OCI-LY7 (cell line): ENCODE measurements at regions not wholly inside any gene's neighbourhood (a gene's known extent, or its start where the extent isn't known, plus 50 kb on each side); places are given as distances from the start of the nearest gene placed in this dataset.

Source experiments
- BruUV-seq: library from RNA; stranded (reverse); fragments of 400-500 nt; replicated peaks from 2 replicates; lab custom pipeline; 2021; lab: Mats Ljungman, UMichigan
- CTCF ChIA-PET: fragments of 300-600 bp; sonication (Branson Sonifier 250); formaldehyde crosslinking; loops from one replicate; lab custom pipeline; 2022; ENCODE audit warnings: antibody characterized with exemption; ENCODE audit not compliant: unreplicated experiment; lab: Charles Lee
- POLR2A ChIA-PET: fragments of 300-600 bp; sonication (Branson Sonifier 250); formaldehyde crosslinking; loops from one replicate; lab custom pipeline; 2022; ENCODE audit warnings: antibody characterized with exemption; lab: Charles Lee
- DNase-seq: peaks from one replicate; pipeline ENCODE4 v3.0.0-alpha.2; 2015; ENCODE audit warnings: low spot score
- H2AFZ ChIP-seq: fragments of 200-600 bp; sonication (generic), shearing (Covaris generic); 2 replicates; pipeline ENCODE4 v1.6.1; 2014; ENCODE audit warnings: mild to moderate bottlenecking, antibody characterized with exemption, low read length, moderate library complexity
- H3K27ac ChIP-seq: fragments of 200-600 bp; sonication (generic); 2 replicates; pipeline ENCODE4 v1.5.1; 2014; ENCODE audit warnings: mixed run types, low read depth, mild to moderate bottlenecking, moderate library complexity, low read length, inconsistent platforms; ENCODE audit not compliant: poor library complexity, severe bottlenecking
- H3K36me3 ChIP-seq: fragments of 200-600 bp; sonication (generic); 2 replicates; pipeline ENCODE4 v1.6.1; 2014; ENCODE audit warnings: mild to moderate bottlenecking, antibody characterized with exemption, low read length, moderate library complexity, mixed read lengths; ENCODE audit not compliant: insufficient read depth
- H3K4me1 ChIP-seq: fragments of 200-600 bp; sonication (generic); 2 replicates; pipeline ENCODE4 v1.5.1; 2014; ENCODE audit warnings: mild to moderate bottlenecking, low read length; ENCODE audit not compliant: insufficient read depth, poor library complexity, severe bottlenecking
- H3K4me2 ChIP-seq: fragments of 200-600 bp; sonication (generic); 2 replicates; pipeline ENCODE4 v1.6.1; 2014; ENCODE audit warnings: mild to moderate bottlenecking, low read length
- H3K4me3 ChIP-seq: fragments of 200-600 bp; sonication (generic); 2 replicates; pipeline ENCODE4 v1.5.1; 2014; ENCODE audit warnings: mild to moderate bottlenecking, low read depth, low read length; ENCODE audit not compliant: poor library complexity, severe bottlenecking
- H3K79me2 ChIP-seq: fragments of 200-600 bp; sonication (generic); 2 replicates; pipeline ENCODE4 v1.6.1; 2016; ENCODE audit warnings: low read depth, mild to moderate bottlenecking, low read length, moderate library complexity, mixed read lengths; ENCODE audit not compliant: insufficient read depth
- H3K9me2 ChIP-seq: fragments of 200-600 bp; sonication (generic); 2 replicates; pipeline ENCODE4 v1.6.1; 2016; ENCODE audit warnings: mild to moderate bottlenecking, low read length, mixed read lengths; ENCODE audit not compliant: insufficient read depth
- H3K9me3 ChIP-seq: fragments of 200-600 bp; sonication (generic); 2 replicates; pipeline ENCODE4 v1.6.1; 2014; ENCODE audit warnings: mild to moderate bottlenecking, mixed run types, low read length, mixed read lengths
- H4K20me1 ChIP-seq: fragments of 200-600 bp; sonication (generic); 2 replicates; pipeline ENCODE4 v1.6.1; 2014; ENCODE audit warnings: mild to moderate bottlenecking, antibody characterized with exemption, low read length, moderate library complexity, mixed read lengths; ENCODE audit not compliant: insufficient read depth
- EZH2phosphoT487 ChIP-seq: fragments of 200-600 bp; sonication (generic); IDR thresholded peaks from 2 replicates; pipeline ENCODE4 v1.6.1; 2018; ENCODE audit warnings: low read depth, borderline replicate concordance, mild to moderate bottlenecking, mixed run types, antibody characterized with exemption, low read length, moderate library complexity, mixed read lengths
- intact Hi-C: fragments of 100-400 bp; cut with micrococcal nuclease; formaldehyde crosslinking; loops from one replicate; pipeline ENCODE4 v1.10.0; 2022; ENCODE audit not compliant: unreplicated experiment
- TF ChIP-seq, protein P1 (sequence below): fragments of 200-600 bp; sonication (generic); conservative IDR thresholded peaks from 2 replicates; pipeline ENCODE4 v1.5.1; 2014; ENCODE audit warnings: mild to moderate bottlenecking, antibody characterized with exemption, low read length, moderate library complexity, mixed read lengths

DNA sequence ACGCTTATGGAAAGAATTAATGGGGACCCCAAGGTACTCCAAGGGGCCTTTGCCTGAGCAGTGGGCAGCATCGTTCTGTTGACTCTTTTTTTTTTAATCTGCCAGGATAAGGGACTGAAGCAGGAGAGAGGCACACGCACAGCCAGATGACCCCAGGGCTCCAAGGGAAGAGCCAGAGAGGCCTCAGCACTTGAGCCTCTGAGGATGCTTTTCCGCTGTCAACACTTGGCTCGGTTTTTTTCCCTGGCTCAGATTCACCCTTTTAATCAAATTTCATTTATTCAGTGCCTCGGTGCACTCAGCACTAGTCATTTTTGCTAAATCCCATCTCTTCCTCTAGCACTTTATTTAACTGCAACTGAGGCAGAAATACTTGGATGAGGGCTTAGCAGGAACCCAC lies 226.3 kb downstream of the FGF9 start:
- Histone ChIP-seq H3K79me2 (no peaks in the 10 kb centered on the region), H3K27ac (no peak overlapping the region), H3K36me3 (no peaks in the 10 kb centered on the region), H2AFZ (no peak overlapping the region), H3K4me1 (no peaks in the 10 kb centered on the region), H4K20me1 (no peaks in the 10 kb centered on the region), H3K4me3 (no peak overlapping the region), H3K9me3 (no peaks in the 10 kb centered on the region), H3K9me2 (no peaks in the 10 kb centered on the region), H3K4me2 (no peak overlapping the region)
- TF ChIP-seq, protein P1, sequence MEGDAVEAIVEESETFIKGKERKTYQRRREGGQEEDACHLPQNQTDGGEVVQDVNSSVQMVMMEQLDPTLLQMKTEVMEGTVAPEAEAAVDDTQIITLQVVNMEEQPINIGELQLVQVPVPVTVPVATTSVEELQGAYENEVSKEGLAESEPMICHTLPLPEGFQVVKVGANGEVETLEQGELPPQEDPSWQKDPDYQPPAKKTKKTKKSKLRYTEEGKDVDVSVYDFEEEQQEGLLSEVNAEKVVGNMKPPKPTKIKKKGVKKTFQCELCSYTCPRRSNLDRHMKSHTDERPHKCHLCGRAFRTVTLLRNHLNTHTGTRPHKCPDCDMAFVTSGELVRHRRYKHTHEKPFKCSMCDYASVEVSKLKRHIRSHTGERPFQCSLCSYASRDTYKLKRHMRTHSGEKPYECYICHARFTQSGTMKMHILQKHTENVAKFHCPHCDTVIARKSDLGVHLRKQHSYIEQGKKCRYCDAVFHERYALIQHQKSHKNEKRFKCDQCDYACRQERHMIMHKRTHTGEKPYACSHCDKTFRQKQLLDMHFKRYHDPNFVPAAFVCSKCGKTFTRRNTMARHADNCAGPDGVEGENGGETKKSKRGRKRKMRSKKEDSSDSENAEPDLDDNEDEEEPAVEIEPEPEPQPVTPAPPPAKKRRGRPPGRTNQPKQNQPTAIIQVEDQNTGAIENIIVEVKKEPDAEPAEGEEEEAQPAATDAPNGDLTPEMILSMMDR, result no peak
- no peak for TF ChIP-seq EZH2phosphoT487
- BruUV-seq, result no TSS peak
- POLR2A ChIA-PET, result no interaction called here
- CTCF ChIA-PET, result no interaction called here
- intact Hi-C loops, result no loop called here
- DNase-seq, result no peak

DNA sequence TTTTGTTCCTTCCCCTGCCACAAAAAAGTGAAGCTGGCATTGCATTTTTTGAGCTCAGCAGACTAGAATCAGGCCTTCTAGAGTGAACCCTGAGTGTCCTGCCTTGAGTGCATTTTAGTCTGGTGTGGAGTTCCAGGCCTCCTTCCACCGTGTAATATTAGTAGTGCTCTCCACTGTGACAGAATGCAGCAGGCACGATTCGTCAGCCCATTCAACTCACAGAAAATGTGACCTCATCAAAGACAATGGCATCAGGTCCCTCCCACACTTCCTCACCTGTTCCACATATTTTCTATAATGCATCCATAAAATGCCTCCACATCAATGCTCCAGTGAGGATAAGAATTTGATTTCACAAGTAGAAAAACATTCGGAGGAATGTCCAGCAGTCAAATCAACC lies 227.6 kb downstream of the FGF9 start:
- Histone ChIP-seq H3K4me2 (no peak overlapping the region), H3K9me2 (no peaks in the 10 kb centered on the region), H3K9me3 (no peaks in the 10 kb centered on the region), H4K20me1 (no peaks in the 10 kb centered on the region), H3K79me2 (no peaks in the 10 kb centered on the region), H3K27ac (no peak overlapping the region), H3K4me3 (no peak overlapping the region), H2AFZ (no peak overlapping the region), H3K4me1 (no peaks in the 10 kb centered on the region), H3K36me3 (no peaks in the 10 kb centered on the region)
- TF ChIP-seq, protein P1, result no peak
- no peak for TF ChIP-seq EZH2phosphoT487
- no peak for DNase-seq
- ChIA-PET CTCF (no interaction called here), POLR2A (no interaction called here)
- intact Hi-C loops, result no loop called here
- BruUV-seq, result no TSS peak

DNA sequence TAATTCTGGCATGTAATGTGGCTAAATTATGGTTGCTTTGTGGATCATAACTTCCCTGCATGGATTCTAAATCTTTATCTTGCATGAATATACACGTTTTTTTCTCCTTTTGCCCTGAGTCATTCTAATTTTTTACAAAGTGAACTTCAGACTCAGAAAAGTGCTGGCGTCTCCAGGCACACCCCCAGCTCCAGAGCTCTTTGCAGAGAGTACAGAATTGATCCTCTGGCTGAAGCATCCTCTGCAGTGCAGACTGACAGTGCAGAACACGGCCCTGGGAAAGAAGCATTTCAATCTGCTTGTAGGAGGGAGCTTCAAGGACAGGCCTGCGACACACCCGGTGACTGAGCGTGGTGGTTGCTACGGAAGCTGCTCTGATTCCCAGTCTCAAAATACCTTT lies 228.1 kb downstream of the FGF9 start:
- H4K20me1 ChIP-seq, result no peaks in the 10 kb centered on the region
- H3K79me2 ChIP-seq, result no peaks in the 10 kb centered on the region
- H3K36me3 ChIP-seq, result no peaks in the 10 kb centered on the region
- H3K27ac ChIP-seq, result no peak overlapping the region
- ChIA-PET CTCF (interaction anchor here (0.6 kb wide), 1 partner anchor 1443 kb away, joined by 5 read pairs; no protein-coding TSS in a partner anchor), POLR2A (no interaction called here)
- H3K4me2 ChIP-seq, result no peak overlapping the region
- H3K4me1 ChIP-seq, result no peaks in the 10 kb centered on the region
- H2AFZ ChIP-seq, result no peak overlapping the region
- H3K9me3 ChIP-seq, result no peaks in the 10 kb centered on the region
- no TSS peak for BruUV-seq
- DNase-seq, result no peak
- H3K9me2 ChIP-seq, result no peaks in the 10 kb centered on the region
- TF ChIP-seq EZH2phosphoT487, result no peak
- TF ChIP-seq, protein P1, result no peak
- intact Hi-C loops, result no loop called here
- no peak overlapping the region for H3K4me3 ChIP-seq
